ENCODE measurements at regions not wholly inside any gene's neighbourhood (a gene's known extent, or its start where the extent isn't known, plus 50 kb on each side); places are given as distances from the start of the nearest gene placed in this dataset.

GRCh38 chr10:22476601-22477321, 131.5 kb downstream of the SPAG6 start:
- Mint-ChIP-seq H3K36me3 (ENCODE audit: unreplicated experiment) (peaks cover 7% of the 10 kb centered on the region), H3K9me3 (ENCODE audit: unreplicated experiment) (no peaks in the 10 kb centered on the region), H3K27ac (ENCODE audit: unreplicated experiment) (no peak overlapping the region), H3K4me3 (ENCODE audit: unreplicated experiment) (peak overlapping the region; percentile 53), H3K27me3 (ENCODE audit: unreplicated experiment) (peaks cover 55% of the 10 kb centered on the region), H3K4me1 (ENCODE audit: unreplicated experiment) (peaks cover 14% of the 10 kb centered on the region)
- no peak for TF ChIP-seq CTCF (IDR thresholded peaks at IDR 0.05)
- no peak for DNase-seq (ENCODE audit: extremely low spot score, unreplicated experiment)

GRCh38 chr10:22477334-22478287, 132.3 kb downstream of the SPAG6 start:
- Mint-ChIP-seq H3K4me1 (ENCODE audit: unreplicated experiment) (peaks cover 20% of the 10 kb centered on the region), H3K36me3 (ENCODE audit: unreplicated experiment) (peaks cover 7% of the 10 kb centered on the region), H3K9me3 (ENCODE audit: unreplicated experiment) (no peaks in the 10 kb centered on the region), H3K27me3 (ENCODE audit: unreplicated experiment) (peaks cover 46% of the 10 kb centered on the region), H3K27ac (ENCODE audit: unreplicated experiment) (no peak overlapping the region), H3K4me3 (ENCODE audit: unreplicated experiment) (no peak overlapping the region)
- peak; percentile 80 for DNase-seq (ENCODE audit: extremely low spot score, unreplicated experiment)
- no peak for TF ChIP-seq CTCF (IDR thresholded peaks at IDR 0.05)

GRCh38 chr10:22478555-22479334, 133.4 kb downstream of the SPAG6 start:
- H3K4me3 Mint-ChIP-seq (ENCODE audit: unreplicated experiment): no peak overlapping the region
- H3K27ac Mint-ChIP-seq (ENCODE audit: unreplicated experiment): peak overlapping the region; percentile 60
- no peak for DNase-seq (ENCODE audit: extremely low spot score, unreplicated experiment)
- TF ChIP-seq CTCF (IDR thresholded peaks at IDR 0.05): no peak
- H3K9me3 Mint-ChIP-seq (ENCODE audit: unreplicated experiment): no peaks in the 10 kb centered on the region
- H3K27me3 Mint-ChIP-seq (ENCODE audit: unreplicated experiment): peaks cover 40% of the 10 kb centered on the region
- H3K4me1 Mint-ChIP-seq (ENCODE audit: unreplicated experiment): peaks cover 20% of the 10 kb centered on the region
- peaks cover 7% of the 10 kb centered on the region for H3K36me3 Mint-ChIP-seq (ENCODE audit: unreplicated experiment)

- Mint-ChIP-seq H3K4me3 (ENCODE audit: unreplicated experiment) (no peak overlapping the region), H3K27ac (ENCODE audit: unreplicated experiment) (peak overlapping the region; percentile 60), H3K4me1 (ENCODE audit: unreplicated experiment) (peaks cover 20% of the 10 kb centered on the region), H3K36me3 (ENCODE audit: unreplicated experiment) (peaks cover 6% of the 10 kb centered on the region), H3K9me3 (ENCODE audit: unreplicated experiment) (no peaks in the 10 kb centered on the region), H3K27me3 (ENCODE audit: unreplicated experiment) (peaks cover 37% of the 10 kb centered on the region)
- peak; percentile 54 for DNase-seq (ENCODE audit: extremely low spot score, unreplicated experiment)
- TF ChIP-seq CTCF (IDR thresholded peaks at IDR 0.05): no peak
These were observed 134.1 kb downstream of the SPAG6 start for GRCh38 chr10:22479419-22479818.

All from osteocyte (in vitro differentiated cells).